Fibroblast of skin of right biceps (primary cell): ENCODE measurements at regions not wholly inside any gene's neighbourhood (a gene's known extent, or its start where the extent isn't known, plus 50 kb on each side); places are given as distances from the start of the nearest gene placed in this dataset.

ENCODE experiments used
- DNase-seq: peaks from one replicate; pipeline ENCODE4 v3.0.0-alpha.2; 2013

DNA sequence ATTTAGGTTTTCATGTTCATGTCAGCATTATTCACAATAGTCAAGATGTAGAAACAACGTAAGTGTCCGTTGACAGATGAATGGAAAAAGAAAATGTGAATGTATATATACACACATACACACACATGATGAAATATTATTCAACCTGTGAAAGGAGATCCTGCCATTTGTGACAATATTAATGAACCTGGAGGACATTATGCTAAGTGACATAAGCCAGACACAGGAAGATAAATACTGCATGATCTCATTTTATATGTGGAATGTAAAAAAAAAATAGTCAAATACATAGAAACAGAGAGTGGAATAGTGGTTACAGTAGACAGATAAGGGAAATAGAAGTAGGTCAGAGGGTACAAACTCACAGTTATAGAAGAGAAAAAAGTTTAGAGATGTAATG is 651.1 kb upstream of the MKI67 start:
- DNase-seq = no peak

DNA sequence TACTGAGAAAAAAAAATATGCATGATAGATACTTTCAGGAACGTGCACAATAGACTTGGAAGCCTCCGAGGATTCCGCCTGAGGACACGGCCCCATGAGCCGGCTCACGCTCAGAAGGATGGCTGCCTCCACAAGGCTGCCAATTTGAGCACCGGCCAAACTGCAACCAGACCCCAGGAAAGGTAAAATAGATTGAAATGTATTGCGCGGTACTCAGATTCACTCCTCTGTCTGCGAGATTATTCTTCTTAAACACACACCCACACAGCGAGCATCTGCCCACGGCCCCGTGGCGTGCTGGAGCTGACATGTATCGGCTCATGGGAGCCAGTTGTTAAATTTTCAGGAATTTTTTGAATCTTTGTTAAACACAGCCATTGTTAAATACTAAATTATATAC is 653.2 kb upstream of the MKI67 start:
- DNase-seq = peak; percentile 20

DNA sequence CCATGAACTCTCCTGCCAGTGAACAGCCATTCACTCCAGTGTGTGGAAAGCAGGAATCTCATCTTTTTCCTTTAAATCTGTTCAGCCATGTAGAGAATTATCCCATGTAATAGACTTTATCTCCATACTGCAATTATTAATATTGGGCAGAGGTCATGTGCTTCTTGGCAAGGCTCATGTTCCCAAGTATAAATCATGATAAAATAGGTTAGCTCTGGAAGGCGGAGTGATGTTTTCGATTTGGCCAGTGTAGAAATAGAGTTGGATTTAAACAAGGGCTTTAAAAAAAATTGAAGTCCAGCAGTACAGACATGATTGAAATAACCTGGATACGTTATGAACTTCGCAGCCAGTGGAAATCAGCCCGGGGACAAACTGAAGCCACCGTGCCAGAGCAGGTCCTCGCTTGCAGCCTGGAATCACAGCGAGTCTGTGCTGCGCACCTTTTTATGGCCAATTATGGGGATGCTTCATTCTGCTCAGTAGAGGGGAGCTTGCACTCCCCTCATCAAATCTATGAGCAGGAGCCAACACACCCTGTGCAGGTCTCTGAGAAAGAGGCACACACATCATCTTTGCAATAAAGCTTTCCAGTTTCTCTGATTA is 654.0 kb upstream of the MKI67 start:
- DNase-seq = no peak

DNA sequence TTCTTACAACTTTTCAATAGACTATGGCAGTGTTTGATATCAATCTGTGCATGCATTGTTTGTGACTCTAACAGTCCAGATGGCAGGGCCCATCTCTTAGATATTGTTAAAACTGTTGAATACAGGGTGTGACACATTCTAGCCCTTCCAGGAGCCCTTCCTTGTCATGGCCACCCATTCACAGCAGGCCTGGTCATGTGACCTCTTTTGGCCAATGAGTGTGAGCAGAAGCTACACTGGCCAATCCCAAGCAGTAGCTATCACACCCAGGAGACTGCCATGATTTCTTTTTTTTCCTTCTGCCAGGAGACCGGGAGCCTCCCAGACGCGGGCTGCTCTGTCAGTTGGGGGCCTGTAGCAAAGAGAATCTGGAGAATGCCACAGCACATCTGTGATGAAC is 655.4 kb upstream of the MKI67 start:
- DNase-seq = no peak

DNA sequence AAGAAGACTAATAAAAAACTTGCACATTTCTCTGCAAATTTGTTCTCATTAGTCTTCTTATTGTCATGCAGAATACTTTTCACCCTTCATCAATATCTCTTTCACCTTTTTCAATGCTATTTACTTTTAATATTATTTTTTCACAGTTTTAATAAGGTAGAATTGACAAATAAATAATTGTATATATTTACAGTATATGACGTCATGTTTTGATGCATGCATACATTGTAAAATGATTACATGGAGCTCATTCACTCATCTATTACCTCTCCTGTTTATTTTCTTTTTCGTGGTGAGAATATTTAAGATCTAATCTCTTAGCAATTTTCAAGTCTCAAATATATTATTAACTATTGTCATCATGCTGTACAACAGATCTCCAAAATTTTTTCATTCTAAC is 658.2 kb upstream of the MKI67 start:
- no peak for DNase-seq

DNA sequence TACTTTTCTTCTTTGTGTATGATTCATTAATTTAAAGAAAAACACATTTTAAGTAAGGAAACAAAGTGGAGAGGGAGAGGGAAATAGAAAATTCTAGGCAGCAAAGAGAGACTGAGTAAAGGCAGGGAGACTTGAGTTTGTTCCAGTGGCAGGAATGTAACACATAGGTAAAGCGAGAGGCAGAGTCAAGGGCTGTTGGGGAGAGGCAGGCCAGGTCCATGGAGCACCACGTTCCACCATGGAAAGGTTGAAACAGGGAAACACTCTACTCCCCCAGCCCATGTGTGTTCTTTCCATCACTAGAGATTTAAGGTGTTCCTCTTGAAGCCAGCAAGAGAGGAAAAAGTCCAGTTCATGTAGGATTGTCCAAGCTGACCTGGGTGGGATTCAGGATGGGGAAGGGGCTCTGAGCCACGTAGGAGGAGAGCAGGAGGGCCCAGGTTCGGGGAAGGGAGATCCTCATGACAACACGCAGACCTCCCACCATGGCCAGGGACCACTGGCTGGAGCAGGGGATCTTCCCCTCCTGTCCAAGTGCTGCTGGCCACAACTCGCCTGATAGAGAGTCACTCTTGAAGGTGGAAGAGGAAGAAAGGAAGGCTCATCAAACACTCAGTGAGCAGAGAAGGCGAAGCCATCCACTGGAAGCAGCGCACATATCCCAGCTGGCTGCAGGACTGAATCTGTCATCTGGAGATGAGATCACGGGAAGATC is 666.4 kb upstream of the MKI67 start:
- DNase-seq = no peak

DNA sequence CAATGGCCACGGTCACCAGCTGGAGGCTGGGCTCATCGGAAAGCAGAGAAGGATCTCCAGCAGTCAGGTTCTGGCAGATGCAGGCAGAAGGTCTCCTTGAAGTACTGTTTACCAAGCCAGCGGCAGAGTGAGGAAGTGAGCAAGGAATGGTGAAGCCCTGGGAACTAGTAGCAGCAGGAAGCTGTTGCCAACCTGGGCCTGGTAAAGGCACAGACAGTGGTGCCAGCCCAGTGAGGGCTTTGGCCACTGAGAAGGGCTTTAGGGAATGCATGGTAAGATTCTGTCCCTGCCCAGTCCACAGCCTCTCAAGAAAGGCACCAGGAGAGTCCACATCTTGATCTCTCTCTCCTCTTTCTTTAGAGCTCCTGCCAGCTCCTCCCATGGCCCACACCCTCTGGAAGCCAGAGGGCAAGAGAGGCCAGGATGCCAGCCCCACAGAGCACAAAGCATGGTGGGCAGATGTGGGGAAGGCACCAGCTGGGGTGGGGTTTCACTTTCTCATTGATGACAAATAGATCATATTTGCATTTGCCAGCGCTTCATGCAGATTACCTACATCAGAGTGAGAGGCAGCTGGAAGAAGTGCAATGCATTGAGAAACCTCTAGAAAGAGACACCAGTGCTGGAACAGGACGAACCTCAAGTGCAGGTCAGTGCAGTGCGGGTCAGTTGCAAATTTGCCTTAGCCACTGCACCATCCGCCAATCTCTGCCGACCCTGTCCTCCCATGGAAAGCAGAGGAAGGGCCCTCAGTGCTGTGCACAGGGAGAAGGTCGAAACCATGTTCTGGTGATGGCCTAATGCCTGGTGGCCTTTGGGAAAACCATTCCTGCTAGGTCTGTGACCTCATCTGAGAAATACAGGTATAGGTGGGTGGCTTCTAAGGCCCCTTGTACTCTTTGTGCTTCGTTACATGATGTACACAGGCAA is 667.8 kb upstream of the MKI67 start:
- DNase-seq = no peak

DNA sequence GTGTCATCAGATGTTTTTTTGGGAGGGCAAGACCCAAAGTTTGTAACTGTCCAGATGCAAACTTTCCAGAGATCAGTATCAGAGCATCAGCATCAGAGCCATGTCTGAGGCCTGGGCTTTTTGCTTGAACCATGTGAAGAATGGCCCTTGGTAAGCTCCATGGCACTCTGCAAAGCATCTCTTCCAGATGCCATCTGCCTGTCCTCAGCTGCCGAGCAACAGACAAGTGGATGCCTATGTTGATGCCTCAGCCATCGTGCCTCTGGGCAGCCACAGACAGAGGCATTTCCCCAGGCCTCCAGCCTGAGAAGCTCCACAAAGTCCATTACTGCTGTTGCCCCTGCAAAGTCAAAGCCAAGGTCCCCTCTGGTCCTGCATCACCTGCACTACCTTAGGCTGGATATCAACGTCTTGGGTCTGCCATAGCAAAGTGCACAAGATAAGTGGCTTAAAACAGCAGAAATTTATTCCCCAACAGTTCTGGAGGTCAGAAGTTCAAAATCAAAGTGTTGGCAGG is 670.2 kb upstream of the MKI67 start:
- DNase-seq = no peak

DNA sequence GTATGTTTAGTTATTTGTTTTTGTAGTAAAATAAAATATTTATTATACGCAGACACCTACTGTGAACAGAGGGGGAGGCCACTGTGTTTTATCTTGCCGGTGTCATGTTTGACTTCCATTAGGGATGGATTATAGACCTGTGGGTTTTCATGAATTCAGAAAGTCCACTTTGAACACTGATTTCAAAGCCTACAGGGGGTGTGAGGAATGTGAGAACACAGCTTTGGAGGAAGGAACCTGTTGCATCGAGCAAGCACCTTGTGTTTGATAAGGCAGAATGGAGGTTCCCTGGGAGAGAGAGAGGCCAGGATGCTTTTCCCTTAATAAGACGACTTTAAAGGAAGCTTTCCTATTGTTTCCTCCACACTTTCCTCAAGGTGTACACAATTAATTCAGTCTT is 665.0 kb upstream of the MGMT start:
- DNase-seq = no peak

DNA sequence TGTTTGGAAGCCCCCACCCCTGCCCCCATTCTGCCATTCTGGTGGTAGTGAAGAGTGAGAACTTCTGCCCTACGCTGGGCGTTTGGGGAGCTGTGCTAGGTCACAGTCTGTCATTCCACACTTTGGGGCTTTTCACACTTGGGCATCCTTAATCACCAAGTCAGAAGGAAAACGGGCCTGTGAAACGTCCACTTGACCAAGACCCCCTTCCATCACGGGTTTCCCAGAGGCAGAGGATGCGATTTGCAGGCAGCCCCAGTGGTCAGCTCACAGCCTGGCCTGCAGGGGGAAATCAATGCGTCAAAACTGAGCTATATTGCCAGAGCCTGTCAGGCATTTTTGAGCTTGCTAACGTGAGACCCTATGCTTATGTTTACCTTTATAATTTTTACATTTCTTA is 663.3 kb upstream of the MGMT start:
- no peak for DNase-seq

DNA sequence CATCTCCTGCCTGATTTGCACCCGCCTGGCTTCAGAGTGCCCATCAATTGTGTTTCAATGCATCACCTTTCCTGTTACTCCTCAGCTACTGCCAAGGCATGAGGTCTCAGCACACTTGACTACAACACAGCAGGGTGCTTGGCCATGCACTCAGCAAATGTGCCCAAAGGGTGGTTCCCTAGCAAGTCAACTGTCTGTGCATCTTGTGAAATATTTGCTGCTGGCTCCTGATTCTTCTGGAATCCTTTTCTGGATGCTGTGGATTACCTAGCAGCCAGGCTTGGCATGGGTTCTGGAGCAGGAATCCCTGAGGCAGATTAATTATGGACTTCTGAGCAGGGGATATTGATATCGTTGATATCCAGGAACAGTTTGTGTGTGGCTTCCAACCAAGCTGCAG is 662.6 kb upstream of the MGMT start:
- no peak for DNase-seq

DNA sequence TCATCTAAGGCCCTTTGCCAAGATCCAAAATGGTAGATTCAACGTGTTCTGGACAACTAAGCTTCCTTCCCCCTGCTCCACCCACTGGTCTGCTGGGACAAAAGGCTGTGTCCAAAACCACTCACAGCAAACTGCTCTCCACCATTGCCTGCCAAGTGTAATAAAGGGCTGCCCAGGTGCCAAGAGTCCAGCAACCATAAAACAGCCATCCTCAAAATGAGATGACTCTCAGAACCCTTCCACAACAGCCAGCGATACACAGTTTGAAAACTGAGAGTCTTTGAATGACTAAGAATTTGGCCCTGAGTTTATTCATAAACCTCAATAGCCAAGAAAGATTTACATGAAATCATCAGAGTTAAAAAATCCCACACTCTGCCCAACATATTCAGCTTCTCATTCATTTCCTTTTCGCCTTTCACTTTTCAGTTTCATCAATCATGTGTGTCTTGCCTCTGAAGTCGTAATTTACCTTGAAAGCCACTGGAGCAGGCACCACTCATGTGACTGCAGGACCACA is 658.1 kb upstream of the MGMT start:
- DNase-seq = peak; percentile 54

DNA sequence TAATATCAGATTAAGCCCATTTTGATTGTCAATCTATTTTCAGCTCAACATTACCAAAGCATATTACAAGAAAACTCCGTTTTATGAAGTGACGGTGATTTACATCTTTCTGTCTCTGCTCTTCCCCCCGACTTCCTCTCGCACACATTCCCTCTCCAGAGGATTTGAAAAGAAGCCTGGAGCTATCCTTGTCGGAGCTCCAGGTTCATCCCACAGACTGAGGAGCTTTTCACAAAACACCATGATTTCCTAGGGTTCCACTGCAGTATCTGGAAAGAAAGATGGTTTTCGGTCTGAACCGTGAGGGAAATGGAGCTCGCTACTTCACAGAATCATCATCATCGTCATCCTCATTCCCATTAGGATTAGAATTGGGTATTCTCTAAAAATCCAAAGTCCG is 655.5 kb upstream of the MGMT start:
- DNase-seq = no peak

DNA sequence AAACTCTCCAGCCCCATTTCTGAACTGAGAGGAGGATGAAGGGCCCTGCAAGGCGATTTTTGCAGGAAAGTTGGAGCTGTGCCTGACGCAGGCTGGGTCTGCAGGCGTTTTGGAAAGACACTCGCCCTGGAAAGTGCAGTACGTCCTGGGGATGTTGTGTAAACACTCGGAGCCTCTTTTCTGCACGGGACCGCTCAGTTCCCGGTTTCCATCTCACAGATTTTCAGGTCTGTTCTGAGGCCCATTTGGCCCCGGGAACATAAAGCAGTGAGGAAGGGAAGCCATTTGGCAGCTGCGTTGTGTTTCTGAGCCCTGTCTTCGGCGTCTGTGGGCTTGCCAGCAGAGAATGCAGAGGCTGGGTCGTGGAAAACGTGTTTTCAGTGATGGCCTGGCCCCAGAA is 655.0 kb upstream of the MGMT start:
- no peak for DNase-seq

DNA sequence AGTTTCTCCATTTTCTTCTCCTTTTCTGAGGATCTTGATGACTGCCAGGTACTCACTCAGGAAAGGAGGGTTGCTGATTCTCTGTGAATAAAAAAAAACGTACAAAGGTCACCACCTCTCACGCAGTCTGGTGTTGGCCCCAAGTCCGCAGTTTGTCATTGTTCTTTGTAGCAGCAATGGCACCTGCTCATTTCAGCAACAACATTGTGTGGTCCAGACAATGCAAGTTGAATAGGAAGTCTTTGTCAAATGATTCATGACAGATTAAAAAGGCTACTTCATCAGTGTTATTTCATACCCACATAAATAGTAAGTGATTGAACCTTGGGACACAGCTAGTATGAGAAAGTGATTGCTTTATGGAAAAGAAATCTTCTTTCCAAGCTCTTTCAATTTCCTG is 653.5 kb upstream of the MGMT start:
- no peak for DNase-seq

DNA sequence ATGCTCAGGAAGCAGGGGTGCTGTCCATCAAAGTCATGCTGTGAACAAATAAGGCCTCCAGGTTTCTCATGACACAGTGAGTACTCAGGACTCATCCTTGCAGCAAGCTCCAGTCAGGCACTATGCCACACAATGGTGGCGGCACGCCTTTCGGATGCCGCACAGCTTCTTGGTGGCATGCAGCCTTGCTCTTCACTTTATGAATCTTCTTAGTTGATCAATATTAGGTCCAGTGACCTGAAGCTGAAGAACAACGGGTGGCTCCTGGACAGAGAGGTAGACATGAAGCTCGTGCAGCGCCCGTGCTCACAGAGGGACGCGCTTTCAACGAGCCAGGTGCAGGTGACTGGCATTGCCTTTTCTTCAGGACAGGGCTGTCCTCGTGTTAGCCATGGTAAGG is 653.0 kb upstream of the MGMT start:
- no peak for DNase-seq

DNA sequence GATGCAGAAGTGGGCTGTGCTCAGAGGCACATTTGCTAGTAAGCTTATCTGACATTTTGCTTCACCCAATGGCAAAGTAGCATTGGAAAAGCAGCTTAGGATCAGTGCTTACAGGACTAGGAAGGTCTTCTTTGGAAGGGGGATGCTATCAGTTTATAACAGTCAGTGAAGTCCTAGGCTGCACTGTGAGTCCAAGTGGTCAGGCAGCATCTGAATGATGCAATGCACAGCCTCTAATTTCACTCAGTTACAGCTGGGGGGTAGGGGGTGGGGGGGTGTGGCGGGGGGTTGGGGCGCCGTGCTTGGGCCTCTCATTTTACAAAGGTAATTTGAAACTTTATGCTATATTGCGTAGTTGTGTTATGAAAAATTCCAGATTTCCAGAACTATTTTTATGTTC is 652.3 kb upstream of the MGMT start:
- no peak for DNase-seq

DNA sequence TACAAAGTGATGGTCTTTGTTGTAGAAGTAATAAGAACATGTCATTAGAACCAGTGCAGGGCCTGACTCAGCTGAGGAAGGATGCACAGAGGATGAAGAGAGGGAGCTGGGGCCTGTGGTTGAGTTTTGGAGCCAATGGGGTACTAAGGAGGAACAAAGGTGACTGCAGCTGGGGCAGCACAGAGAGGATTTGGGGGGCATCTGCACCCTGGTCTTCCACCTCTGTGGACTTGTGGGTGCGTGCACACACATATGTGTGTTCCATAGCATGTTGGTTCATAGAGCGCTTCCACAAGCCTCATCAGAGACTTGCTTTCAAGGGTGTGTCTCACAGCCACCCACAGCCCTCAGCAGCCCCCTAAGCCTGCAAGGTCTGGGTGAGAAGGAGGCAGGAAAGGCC is 650.3 kb upstream of the MGMT start:
- no peak for DNase-seq

DNA sequence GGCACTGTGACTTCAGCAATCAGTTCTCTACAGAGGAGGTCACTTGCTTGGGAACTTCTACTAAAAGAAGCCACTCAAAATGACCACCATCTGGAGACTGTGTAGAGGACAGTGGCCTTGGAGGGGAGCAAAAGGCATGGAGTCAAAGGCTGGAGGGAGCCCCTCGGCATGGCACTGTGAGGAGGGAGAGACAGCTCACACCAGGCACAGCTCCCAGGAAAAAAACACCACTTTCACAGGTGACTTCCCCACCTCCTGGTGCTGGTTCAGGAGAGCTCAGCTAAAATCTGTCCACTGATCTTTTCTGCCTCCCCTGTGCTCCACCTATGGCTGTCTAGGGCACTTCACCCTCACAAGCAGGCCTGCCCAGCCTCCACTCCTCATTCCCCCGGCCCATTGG is 649.4 kb upstream of the MGMT start:
- no peak for DNase-seq

DNA sequence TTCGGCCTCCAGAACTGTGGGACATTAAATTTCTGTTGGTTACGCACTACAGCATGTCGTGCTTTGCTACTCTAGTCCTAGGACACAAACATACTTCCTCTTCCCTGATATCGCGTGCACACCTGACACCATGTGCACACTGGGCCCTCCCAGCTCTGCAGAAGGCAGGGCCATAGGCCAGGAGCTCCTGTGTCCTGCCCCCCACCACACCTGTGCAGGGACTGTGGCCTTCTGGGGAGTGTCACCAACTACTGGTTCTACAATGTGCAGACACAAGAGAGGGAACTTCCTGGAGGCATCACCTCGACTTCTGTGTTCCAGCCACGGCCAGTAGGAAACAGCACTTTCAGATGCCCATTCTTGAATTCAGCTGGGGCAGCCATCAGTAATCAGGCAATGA is 646.4 kb upstream of the MGMT start:
- DNase-seq = no peak

DNA sequence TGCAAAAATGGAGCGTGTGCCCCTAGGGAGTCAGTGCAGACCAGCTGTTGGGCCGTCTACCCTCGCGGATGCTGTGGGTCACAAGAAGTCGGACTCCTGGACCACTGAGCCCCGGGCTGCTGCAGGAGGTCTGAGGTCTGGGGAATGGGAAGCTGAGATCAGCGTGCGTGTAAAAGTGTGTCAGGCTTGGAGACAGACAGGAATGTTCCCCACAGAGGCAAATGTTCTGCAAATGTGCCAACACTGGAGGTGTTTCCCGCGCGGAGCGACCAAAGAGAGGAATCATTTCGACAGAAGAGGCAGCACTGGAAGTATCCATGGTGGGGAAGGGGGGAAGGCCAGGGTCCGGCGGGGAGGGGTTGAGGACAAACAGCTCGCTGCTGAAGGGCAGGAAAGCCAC is 643.8 kb upstream of the MGMT start:
- DNase-seq = no peak

DNA sequence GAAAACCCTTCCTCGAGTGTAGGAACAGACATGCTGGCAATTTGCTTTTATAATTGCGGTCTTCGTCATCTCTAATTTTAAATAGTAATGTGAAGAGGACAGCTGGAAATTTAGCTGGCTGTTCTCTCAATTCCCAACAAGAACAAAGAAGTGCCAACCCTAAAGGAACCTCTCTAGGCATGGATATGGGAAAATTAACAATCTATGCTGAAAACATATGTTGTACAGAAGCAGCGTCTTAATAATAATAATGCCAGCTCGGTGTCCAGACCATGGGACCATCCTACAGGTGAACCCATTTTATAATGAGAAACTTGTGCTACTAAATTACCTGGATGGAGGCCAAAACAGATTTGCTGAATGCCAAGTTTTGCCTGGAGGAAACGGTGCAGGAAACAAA is 641.4 kb upstream of the MGMT start:
- no peak for DNase-seq

DNA sequence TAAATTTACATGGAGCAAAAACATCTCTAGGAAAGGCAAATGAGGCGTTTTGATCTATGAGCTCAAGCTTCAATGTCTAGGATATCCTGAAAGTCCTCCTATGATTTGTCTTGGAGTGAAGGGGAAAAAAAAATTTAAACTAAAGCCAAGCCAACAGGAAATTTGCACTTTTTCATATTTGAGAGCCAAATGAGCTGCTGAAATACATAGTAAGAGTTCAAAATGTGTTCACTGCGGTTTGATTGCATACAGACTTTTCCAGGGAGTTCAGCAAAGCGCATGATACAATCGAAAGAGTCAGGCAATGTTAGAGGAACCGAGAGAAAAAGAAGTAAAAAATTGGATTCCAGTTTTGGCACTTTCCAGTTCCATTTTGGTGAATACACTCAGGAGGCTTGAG is 633.4 kb upstream of the MGMT start:
- DNase-seq = peak; percentile 3

DNA sequence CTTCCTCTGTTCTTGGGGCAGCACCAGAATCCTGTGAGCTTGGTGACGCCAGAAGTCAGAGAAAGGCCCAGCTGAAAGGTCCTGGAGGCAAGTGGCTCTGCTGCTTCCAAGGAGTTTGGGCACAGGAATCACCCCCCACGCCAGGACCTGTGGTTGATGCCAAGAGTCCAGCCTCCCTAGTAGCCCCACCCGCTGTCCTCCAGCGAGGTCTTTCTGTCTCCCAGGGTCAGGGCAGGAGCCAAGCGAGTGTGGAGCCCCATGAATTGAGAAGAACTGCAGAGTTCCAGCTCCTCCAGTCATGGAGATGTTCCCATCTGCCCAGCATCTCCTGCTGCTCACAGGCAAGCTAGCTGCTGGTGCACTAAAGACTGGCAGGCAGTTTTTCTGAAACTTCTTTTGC is 631.7 kb upstream of the MGMT start:
- no peak for DNase-seq
